ENCODE measurements at regions not wholly inside any gene's neighbourhood (a gene's known extent, or its start where the extent isn't known, plus 50 kb on each side); places are given as distances from the start of the nearest gene placed in this dataset.
"Not testable (repeated sequence)": the region's sequence is repeated elsewhere in the genome, so short reads cannot be mapped to it uniquely, and the experiment has no call there.

- no peak for DNase-seq
These were observed 937.5 kb upstream of the ROBO1 start for GRCh38 chr3:80705290-80705689.

DNA sequence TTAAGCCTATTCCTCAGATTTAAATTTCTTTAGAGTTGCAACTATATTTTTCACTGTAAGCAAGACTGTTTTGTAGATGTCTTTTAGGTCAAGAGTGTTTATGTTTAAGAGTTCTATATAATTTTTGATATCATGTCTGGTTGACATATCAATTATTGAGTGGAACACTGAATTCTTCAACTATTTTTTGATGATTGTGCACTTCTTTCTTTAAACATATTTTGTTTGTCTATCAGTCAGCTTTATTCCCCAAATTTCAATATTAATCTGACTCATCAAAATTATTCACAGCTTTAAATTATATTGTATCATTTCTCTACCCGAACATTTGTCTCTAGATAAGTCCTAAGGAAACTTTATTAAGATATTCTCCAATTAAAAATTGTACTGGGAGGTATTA, 933.6 kb upstream of the ROBO1 start:
- no peak for DNase-seq

DNA sequence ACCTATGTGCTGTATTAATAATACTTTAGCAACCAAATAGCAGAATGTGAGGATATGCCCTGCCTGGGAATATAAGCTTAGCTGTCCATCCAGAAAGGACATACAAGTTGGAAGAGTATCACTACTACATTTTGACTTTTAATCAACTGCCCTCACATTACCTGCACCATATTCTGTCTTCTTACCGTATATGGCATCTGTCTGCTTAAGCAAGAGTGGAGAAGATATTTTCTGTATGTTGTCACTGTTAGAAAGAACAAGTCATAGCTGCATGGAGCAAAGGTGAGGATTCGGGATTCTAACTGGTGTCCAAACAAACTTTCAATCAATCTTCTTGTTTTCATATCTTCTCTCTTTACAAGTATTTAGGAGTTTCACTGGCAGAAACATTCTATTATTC, 929.5 kb upstream of the ROBO1 start:
- DNase-seq = no peak

GRCh38 chr3:80696280-80696679, 928.5 kb upstream of the ROBO1 start:
- DNase-seq = no peak

GRCh38 chr3:80688814-80689213, 921.0 kb upstream of the ROBO1 start:
- peak; percentile 26 to 50 for DNase-seq

DNA sequence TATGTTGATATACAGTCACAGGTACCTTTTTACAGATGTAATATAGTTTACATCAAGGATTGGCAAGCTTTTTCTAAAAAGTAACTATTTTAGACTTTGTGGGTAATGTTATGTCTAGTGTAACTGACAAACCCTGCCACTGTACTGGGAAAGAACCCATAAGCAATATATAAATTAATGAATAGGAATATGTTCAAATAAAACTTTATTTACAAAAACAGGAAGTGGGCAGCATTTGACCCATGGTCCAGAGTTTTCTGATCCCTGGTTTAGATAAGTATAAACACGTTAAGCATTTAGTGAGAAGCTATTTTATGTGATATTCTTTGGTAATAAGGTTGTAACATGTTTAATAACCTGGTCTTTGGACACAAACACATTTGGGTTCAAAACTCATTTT, 915.2 kb upstream of the ROBO1 start:
- DNase-seq = no peak

GRCh38 chr3:80682235-80682634, 914.4 kb upstream of the ROBO1 start:
- no peak for DNase-seq

DNA sequence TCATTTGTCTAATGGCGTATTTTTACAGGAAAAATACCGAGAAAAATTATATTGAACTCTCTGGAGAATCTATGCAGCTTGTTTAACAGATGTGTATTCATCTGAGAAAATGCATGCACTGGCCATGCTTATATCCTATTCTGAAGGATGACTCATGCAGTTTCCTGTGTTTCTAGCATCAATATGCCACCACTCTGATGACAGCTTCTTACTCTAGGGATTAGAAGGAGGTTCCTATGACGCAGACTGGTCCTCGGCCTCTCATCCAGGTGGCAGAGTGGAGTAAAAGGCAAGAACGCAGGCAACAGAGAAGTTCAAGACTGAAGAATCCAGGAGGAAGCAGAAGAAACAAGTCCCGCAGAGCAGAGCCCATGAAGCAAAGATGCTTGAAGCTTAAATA, 910.0 kb upstream of the ROBO1 start:
- DNase-seq = peak; percentile 72 to 89

DNA sequence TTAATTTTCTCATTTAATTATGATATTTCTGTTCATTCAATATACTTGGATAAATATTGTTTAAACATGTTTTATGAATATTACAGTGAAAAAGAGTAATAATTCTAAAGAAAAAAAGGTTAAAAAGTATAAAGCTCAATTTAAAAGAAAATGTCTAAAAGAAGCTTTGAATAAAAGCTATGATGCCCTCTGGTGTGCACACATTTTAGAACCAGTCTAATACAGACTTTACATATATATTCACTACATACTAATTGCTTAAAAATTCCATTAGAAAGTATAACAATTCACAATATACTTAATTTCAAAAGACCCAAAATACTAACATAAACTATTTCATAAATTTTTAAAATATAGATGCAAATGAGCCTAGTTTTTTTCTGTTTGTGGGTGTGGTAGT, 909.1 kb upstream of the ROBO1 start:
- DNase-seq = no peak

GRCh38 chr3:80676261-80676660, 908.5 kb upstream of the ROBO1 start:
- DNase-seq = no peak

GRCh38 chr3:80675790-80676189, 908.0 kb upstream of the ROBO1 start:
- no peak for DNase-seq

GRCh38 chr3:80668600-80669294, 900.9 kb upstream of the ROBO1 start:
- no peak for DNase-seq

- DNase-seq = no peak
These were observed 900.3 kb upstream of the ROBO1 start for GRCh38 chr3:80668100-80668499.

DNA sequence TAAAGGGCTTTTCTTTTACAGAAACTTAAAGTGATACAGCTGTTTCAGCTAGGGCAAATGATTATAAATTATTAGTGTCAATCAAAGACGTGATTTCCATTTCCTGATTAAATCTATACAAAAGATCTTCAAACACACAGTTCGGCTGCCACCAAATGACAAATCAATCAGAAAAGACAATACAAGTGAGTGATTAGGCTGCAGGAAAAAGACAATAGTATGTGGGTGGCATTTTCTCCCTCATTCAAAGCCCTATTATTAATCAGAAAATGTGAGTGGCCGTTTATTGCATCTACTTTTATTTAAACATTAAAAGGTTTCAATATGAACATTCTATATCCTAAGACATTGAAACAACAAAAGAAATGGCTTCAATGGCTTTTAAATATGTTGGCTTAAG, 895.6 kb upstream of the ROBO1 start:
- no peak for DNase-seq

DNA sequence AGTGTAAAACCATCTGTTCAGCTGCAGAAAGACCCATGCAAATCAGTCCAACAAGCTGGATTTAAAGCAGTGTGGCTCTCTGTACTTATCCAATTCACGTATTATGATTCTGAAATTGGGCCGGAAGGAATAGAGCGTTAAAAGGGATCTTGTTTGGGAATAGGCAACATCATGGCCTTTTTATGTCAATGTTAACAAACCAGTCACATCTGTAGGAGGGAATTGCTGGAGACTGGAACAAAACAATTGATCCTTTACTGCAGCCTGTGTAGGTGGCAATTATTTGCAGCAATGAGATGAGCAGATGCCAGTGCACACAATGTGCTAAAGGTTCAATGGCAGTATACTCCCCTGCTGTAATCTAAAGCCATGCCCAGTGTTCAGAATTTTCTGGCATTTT, 887.4 kb upstream of the ROBO1 start:
- no peak for DNase-seq

DNA sequence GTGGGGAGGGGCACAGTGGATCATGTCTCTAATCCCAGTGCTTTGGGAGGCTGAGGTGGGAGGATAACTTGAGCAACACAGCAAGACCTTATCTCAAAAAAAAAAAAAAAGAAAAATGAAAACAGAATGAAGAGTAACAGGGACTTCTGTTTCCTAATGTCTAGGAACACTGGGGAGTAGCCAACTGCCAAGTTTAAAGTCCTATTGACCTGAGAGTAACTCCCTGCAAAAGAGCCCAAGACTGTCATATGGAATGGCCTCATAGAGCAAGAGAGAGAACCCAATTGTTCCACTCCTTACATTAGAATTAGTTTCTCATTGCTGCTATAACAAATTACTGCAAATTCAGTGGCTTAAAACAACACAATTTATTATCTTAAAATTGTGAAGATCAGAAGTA, 881.4 kb upstream of the ROBO1 start:
- DNase-seq = no peak

DNA sequence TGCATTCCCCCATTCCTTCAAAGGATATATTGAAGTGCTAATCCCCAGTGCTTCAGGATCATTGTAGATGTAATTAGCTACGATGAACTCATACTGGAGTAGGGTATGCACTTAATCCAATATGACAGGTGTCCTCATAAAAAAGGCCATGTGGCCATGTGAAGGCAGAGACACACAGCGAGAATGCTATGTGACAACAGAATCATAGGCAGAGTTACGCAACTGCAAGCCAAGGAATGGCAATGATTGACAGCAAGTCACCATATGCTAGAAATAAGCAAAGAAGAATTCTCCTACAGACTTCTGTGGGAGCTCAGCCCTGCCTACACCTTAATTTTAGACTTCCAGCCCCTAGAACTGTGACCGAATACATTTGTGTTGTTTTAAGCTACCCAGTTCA, 875.6 kb upstream of the ROBO1 start:
- no peak for DNase-seq

- DNase-seq = no peak
These were observed 850.8 kb upstream of the ROBO1 start for GRCh38 chr3:80618295-80619256.

GRCh38 chr3:80612366-80612765, 844.6 kb upstream of the ROBO1 start:
- no peak for DNase-seq

DNA sequence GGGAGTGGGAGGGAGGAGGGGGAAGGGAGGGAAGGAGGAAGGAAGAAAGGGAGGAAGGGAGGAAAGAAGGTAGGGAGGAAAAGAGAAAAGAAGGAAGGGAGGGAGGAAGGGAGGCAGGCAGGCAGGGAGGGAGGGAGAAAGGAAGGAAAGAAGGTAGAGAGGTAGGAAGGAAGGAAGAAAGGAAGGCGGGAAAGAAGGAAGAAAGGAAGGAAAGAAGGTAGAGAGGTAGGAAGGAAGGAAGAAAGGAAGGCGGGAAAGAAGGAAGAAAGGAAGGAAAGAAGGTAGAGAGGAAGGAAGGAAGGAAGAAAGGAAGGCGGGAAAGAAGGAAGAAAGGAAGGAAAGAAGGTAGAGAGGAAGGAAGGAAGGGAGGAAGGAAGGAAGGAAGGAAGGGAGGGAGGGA, 840.3 kb upstream of the ROBO1 start:
- DNase-seq = not testable (repeated sequence)

- no peak for DNase-seq
These were observed 838.3 kb upstream of the ROBO1 start for GRCh38 chr3:80606073-80606472.

GRCh38 chr3:80601479-80601878, 833.7 kb upstream of the ROBO1 start:
- no peak for DNase-seq

- DNase-seq = no peak
These were observed 825.0 kb upstream of the ROBO1 start for GRCh38 chr3:80592792-80593191.

DNA sequence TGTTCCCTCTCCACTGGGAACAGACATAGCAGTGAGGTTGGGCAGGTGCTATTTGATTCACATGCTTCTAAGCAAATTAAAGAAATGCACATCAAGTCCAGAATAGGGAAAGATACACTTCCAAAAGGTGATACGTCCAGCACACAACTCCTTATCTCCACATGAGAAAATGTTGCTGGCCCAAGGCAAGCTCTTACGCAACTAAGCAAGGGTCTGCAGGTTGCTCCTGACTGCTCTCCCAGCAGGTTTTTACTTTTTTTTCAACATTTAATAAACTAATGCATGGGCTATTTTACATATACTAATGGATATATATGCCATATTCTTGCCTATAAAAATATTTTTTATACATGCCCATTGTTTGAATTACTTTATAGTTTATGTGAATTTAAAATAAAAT, 818.5 kb upstream of the ROBO1 start:
- DNase-seq = no peak
